OCI-LY7 (cell line): ENCODE measurements at regions not wholly inside any gene's neighbourhood (a gene's known extent, or its start where the extent isn't known, plus 50 kb on each side); places are given as distances from the start of the nearest gene placed in this dataset.

Experiments
- BruUV-seq: library from RNA; stranded (reverse); fragments of 400-500 nt; replicated peaks from 2 replicates; lab custom pipeline; 2021; lab: Mats Ljungman, UMichigan
- CTCF ChIA-PET: fragments of 300-600 bp; sonication (Branson Sonifier 250); formaldehyde crosslinking; loops from one replicate; lab custom pipeline; 2022; ENCODE audit warnings: antibody characterized with exemption; ENCODE audit not compliant: unreplicated experiment; lab: Charles Lee
- POLR2A ChIA-PET: fragments of 300-600 bp; sonication (Branson Sonifier 250); formaldehyde crosslinking; loops from one replicate; lab custom pipeline; 2022; ENCODE audit warnings: antibody characterized with exemption; lab: Charles Lee
- DNase-seq: peaks from one replicate; pipeline ENCODE4 v3.0.0-alpha.2; 2015; ENCODE audit warnings: low spot score
- H2AFZ ChIP-seq: fragments of 200-600 bp; sonication (generic), shearing (Covaris generic); 2 replicates; pipeline ENCODE4 v1.6.1; 2014; ENCODE audit warnings: mild to moderate bottlenecking, antibody characterized with exemption, low read length, moderate library complexity
- H3K27ac ChIP-seq: fragments of 200-600 bp; sonication (generic); 2 replicates; pipeline ENCODE4 v1.5.1; 2014; ENCODE audit warnings: mixed run types, low read depth, mild to moderate bottlenecking, moderate library complexity, low read length, inconsistent platforms; ENCODE audit not compliant: poor library complexity, severe bottlenecking
- H3K36me3 ChIP-seq: fragments of 200-600 bp; sonication (generic); 2 replicates; pipeline ENCODE4 v1.6.1; 2014; ENCODE audit warnings: mild to moderate bottlenecking, antibody characterized with exemption, low read length, moderate library complexity, mixed read lengths; ENCODE audit not compliant: insufficient read depth
- H3K4me1 ChIP-seq: fragments of 200-600 bp; sonication (generic); 2 replicates; pipeline ENCODE4 v1.5.1; 2014; ENCODE audit warnings: mild to moderate bottlenecking, low read length; ENCODE audit not compliant: insufficient read depth, poor library complexity, severe bottlenecking
- H3K4me2 ChIP-seq: fragments of 200-600 bp; sonication (generic); 2 replicates; pipeline ENCODE4 v1.6.1; 2014; ENCODE audit warnings: mild to moderate bottlenecking, low read length
- H3K4me3 ChIP-seq: fragments of 200-600 bp; sonication (generic); 2 replicates; pipeline ENCODE4 v1.5.1; 2014; ENCODE audit warnings: mild to moderate bottlenecking, low read depth, low read length; ENCODE audit not compliant: poor library complexity, severe bottlenecking
- H3K79me2 ChIP-seq: fragments of 200-600 bp; sonication (generic); 2 replicates; pipeline ENCODE4 v1.6.1; 2016; ENCODE audit warnings: low read depth, mild to moderate bottlenecking, low read length, moderate library complexity, mixed read lengths; ENCODE audit not compliant: insufficient read depth
- H3K9me2 ChIP-seq: fragments of 200-600 bp; sonication (generic); 2 replicates; pipeline ENCODE4 v1.6.1; 2016; ENCODE audit warnings: mild to moderate bottlenecking, low read length, mixed read lengths; ENCODE audit not compliant: insufficient read depth
- H3K9me3 ChIP-seq: fragments of 200-600 bp; sonication (generic); 2 replicates; pipeline ENCODE4 v1.6.1; 2014; ENCODE audit warnings: mild to moderate bottlenecking, mixed run types, low read length, mixed read lengths
- H4K20me1 ChIP-seq: fragments of 200-600 bp; sonication (generic); 2 replicates; pipeline ENCODE4 v1.6.1; 2014; ENCODE audit warnings: mild to moderate bottlenecking, antibody characterized with exemption, low read length, moderate library complexity, mixed read lengths; ENCODE audit not compliant: insufficient read depth
- EZH2phosphoT487 ChIP-seq: fragments of 200-600 bp; sonication (generic); IDR thresholded peaks from 2 replicates; pipeline ENCODE4 v1.6.1; 2018; ENCODE audit warnings: low read depth, borderline replicate concordance, mild to moderate bottlenecking, mixed run types, antibody characterized with exemption, low read length, moderate library complexity, mixed read lengths
- intact Hi-C: fragments of 100-400 bp; cut with micrococcal nuclease; formaldehyde crosslinking; loops from one replicate; pipeline ENCODE4 v1.10.0; 2022; ENCODE audit not compliant: unreplicated experiment
- TF ChIP-seq, protein P1 (sequence below): fragments of 200-600 bp; sonication (generic); conservative IDR thresholded peaks from 2 replicates; pipeline ENCODE4 v1.5.1; 2014; ENCODE audit warnings: mild to moderate bottlenecking, antibody characterized with exemption, low read length, moderate library complexity, mixed read lengths

DNA sequence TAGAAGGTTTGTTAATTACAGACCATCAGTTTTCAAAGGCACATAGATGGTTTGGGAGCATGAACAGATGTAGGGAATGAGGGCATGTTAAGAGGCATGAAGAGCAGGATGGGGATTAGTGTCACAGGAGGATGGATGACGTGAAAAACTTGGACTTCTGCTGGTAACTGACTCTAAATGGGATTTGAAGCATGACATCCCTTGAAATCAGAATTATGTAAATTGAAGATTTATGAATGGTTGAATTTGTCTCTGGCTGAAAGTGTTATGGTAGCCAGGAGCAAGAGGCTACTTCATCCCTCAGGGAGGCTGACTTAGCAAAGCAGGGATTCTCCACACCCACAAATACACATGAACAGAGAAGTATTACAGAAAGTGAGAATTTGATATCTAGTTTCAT is 454.6 kb downstream of the MAGEB5 start:
- no TSS peak for BruUV-seq
- H3K9me2 ChIP-seq, result no peaks in the 10 kb centered on the region
- no peak overlapping the region for H3K4me2 ChIP-seq
- no peak overlapping the region for H3K27ac ChIP-seq
- no peak overlapping the region for H3K4me3 ChIP-seq
- no peaks in the 10 kb centered on the region for H3K4me1 ChIP-seq
- no peaks in the 10 kb centered on the region for H3K36me3 ChIP-seq
- POLR2A ChIA-PET, result no interaction called here
- TF ChIP-seq, protein P1, sequence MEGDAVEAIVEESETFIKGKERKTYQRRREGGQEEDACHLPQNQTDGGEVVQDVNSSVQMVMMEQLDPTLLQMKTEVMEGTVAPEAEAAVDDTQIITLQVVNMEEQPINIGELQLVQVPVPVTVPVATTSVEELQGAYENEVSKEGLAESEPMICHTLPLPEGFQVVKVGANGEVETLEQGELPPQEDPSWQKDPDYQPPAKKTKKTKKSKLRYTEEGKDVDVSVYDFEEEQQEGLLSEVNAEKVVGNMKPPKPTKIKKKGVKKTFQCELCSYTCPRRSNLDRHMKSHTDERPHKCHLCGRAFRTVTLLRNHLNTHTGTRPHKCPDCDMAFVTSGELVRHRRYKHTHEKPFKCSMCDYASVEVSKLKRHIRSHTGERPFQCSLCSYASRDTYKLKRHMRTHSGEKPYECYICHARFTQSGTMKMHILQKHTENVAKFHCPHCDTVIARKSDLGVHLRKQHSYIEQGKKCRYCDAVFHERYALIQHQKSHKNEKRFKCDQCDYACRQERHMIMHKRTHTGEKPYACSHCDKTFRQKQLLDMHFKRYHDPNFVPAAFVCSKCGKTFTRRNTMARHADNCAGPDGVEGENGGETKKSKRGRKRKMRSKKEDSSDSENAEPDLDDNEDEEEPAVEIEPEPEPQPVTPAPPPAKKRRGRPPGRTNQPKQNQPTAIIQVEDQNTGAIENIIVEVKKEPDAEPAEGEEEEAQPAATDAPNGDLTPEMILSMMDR, result no peak
- TF ChIP-seq EZH2phosphoT487, result no peak
- H4K20me1 ChIP-seq, result no peaks in the 10 kb centered on the region
- CTCF ChIA-PET, result no interaction called here
- no peak overlapping the region for H2AFZ ChIP-seq
- intact Hi-C loops, result no loop called here
- DNase-seq, result no peak
- H3K9me3 ChIP-seq, result no peaks in the 10 kb centered on the region
- H3K79me2 ChIP-seq, result no peaks in the 10 kb centered on the region

DNA sequence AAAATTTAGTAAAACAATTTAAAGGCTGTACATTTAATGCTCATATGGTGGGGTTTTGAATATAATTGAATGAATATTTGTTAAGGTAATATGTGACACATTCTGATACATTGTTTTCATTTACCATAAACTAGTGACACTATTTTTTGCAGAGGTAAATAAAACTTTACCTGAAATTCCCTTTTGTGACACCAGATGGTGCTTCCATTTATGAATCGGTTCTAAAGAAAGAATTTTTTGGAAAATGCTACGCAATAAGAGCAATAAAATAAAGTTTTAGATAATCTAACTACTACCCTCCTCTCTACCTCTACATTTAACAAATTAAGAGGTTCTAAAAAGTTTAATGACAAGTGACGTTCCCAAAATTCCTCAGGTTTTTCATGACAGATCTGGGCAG is 448.9 kb downstream of the MAGEB5 start:
- Histone ChIP-seq H3K9me2 (no peaks in the 10 kb centered on the region), H3K9me3 (no peaks in the 10 kb centered on the region), H2AFZ (no peak overlapping the region), H3K27ac (no peak overlapping the region), H3K4me2 (no peak overlapping the region), H3K79me2 (no peaks in the 10 kb centered on the region), H3K4me3 (no peak overlapping the region), H3K4me1 (no peaks in the 10 kb centered on the region), H4K20me1 (no peaks in the 10 kb centered on the region), H3K36me3 (no peaks in the 10 kb centered on the region)
- BruUV-seq, result no TSS peak
- ChIA-PET POLR2A (no interaction called here), CTCF (no interaction called here)
- TF ChIP-seq EZH2phosphoT487, result no peak
- TF ChIP-seq, protein P1, result no peak
- intact Hi-C loops, result no loop called here
- no peak for DNase-seq

DNA sequence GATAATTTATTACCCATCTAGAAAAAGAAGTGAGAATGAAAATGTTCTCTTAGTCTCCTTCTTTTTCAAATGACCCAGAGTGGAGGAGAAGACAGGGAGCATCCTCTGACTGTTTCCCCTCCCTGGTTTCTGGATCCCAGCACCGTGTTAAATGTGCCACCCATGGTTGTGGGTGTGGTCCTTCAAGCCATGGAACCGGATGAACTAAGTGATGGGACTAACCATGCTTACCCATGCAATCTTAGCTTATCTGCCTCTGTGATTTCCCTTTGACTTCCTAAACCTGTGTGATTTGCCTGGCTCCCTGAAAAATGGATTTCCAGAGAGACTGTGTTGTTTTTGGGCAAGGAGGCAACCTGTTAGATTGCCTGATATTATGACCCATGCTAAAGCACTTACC is 437.1 kb downstream of the MAGEB5 start:
- no peak overlapping the region for H3K27ac ChIP-seq
- no peak for DNase-seq
- H3K4me2 ChIP-seq, result no peak overlapping the region
- H3K4me3 ChIP-seq, result no peak overlapping the region
- no peaks in the 10 kb centered on the region for H3K9me3 ChIP-seq
- POLR2A ChIA-PET, result no interaction called here
- intact Hi-C loops, result loop anchor here (5.0 to 10.0 kb wide), 2 partner anchors 534 to 682 kb away; no protein-coding TSS in a partner anchor
- no TSS peak for BruUV-seq
- CTCF ChIA-PET, result no interaction called here
- no peaks in the 10 kb centered on the region for H3K79me2 ChIP-seq
- H3K4me1 ChIP-seq, result no peaks in the 10 kb centered on the region
- no peaks in the 10 kb centered on the region for H4K20me1 ChIP-seq
- H3K9me2 ChIP-seq, result no peaks in the 10 kb centered on the region
- no peak overlapping the region for H2AFZ ChIP-seq
- H3K36me3 ChIP-seq, result no peaks in the 10 kb centered on the region
- no peak for TF ChIP-seq EZH2phosphoT487
- TF ChIP-seq, protein P1, result no peak
